HCT116 (cell line): ENCODE measurements at regions not wholly inside any gene's neighbourhood (a gene's known extent, or its start where the extent isn't known, plus 50 kb on each side); places are given as distances from the start of the nearest gene placed in this dataset.

Source experiments
- ATAC-seq: fragments of 200-7000 bp; cut with Tn5 transposase; 2 replicates; pipeline ENCODE4 v1.9.1; 2020; ENCODE audit warnings: mild to moderate bottlenecking, moderate library complexity
- BruUV-seq: library from RNA; stranded (reverse); fragments of 400-500 nt; replicated peaks from 2 replicates; lab custom pipeline; 2021; lab: Mats Ljungman, UMichigan
- CTCF ChIA-PET: fragments of 300-600 bp; sonication (Branson Sonifier 250); formaldehyde crosslinking; loops from one replicate; lab custom pipeline; 2021; ENCODE audit warnings: antibody characterized with exemption; lab: Charles Lee
- POLR2A ChIA-PET: fragments of 300-600, 350-600 bp; sonication (Branson Sonifier 250); formaldehyde crosslinking; loops from one replicate; lab custom pipeline; 2021; ENCODE audit warnings: antibody characterized with exemption; lab: Charles Lee
- RAD21 ChIA-PET, 2 experiments: fragments of 300-600 bp; sonication (Branson Sonifier 250); formaldehyde crosslinking; loops; one replicate each; lab custom pipeline; 2023; ENCODE audit warnings: low total read pairs in 2 of 2; ENCODE audit not compliant: uncharacterized antibody in 2 of 2, unreplicated experiment in 2 of 2, low non-redundant PET in 1 of 2; lab: Charles Lee
- DNase-seq: peaks from one replicate; pipeline ENCODE4 v3.0.0-alpha.2; 2010; ENCODE audit warnings: low read depth, low spot score
- H2AFZ ChIP-seq: fragments of 200-600 bp; shearing (Covaris generic), sonication (generic); 2 replicates; pipeline ENCODE4 v1.6.1; 2017; ENCODE audit warnings: low read depth, mixed run types, mixed read lengths, antibody characterized with exemption, low read length; ENCODE audit not compliant: poor library complexity, severe bottlenecking
- H3K27ac ChIP-seq: 2 replicates; pipeline ENCODE4 v1.5.1; 2012; ENCODE audit warnings: low read depth, low read length
- H3K27me3 ChIP-seq: fragments of 200-600 bp; sonication (generic); 2 replicates; pipeline ENCODE4 v1.6.1; 2016; ENCODE audit warnings: mixed run types, low read length, mixed read lengths; ENCODE audit not compliant: insufficient read depth
- H3K36me3 ChIP-seq, 2 experiments: fragments of 200-500 bp in 1 of 2; fragments of 200-600 bp in 1 of 2; sonication (Bioruptor generic) in 1 of 2; sonication (generic) in 1 of 2; 2 replicates each; pipeline versions ENCODE4 v1.5.1 to v1.6.1; 2014 to 2016; ENCODE audit warnings: low read length in 2 of 2, inconsistent platforms in 1 of 2, mixed read lengths in 1 of 2, mixed run types in 1 of 2; ENCODE audit not compliant: insufficient read depth in 2 of 2, control insufficient read depth in 1 of 2
- H3K4me1 ChIP-seq, 2 experiments: fragments of 200-600 bp in 1 of 2; sonication (generic) in 1 of 2; 2 replicates each; pipeline versions ENCODE4 v1.5.1 to v1.6.1; 2012 to 2017; ENCODE audit warnings: low read length in 2 of 2, inconsistent platforms in 1 of 2, mild to moderate bottlenecking in 1 of 2, mixed read lengths in 1 of 2, mixed run types in 1 of 2, moderate library complexity in 1 of 2; ENCODE audit not compliant: insufficient read depth in 2 of 2, control insufficient read depth in 1 of 2
- H3K4me2 ChIP-seq: fragments of 200-600 bp; sonication (generic); 2 replicates; pipeline ENCODE4 v1.6.1; 2017; ENCODE audit warnings: mixed run types, low read length, mixed read lengths
- H3K4me3 ChIP-seq, 2 experiments: fragments of 200-600 bp in 1 of 2; sonication (generic) in 1 of 2; replicated peaks in 1 of 2; 2 replicates each; pipeline ENCODE4 v1.5.1; 2011 to 2016; ENCODE audit warnings: low read length in 2 of 2, control low read depth in 1 of 2, low read depth in 1 of 2, mild to moderate bottlenecking in 1 of 2, mixed read lengths in 1 of 2, mixed run types in 1 of 2
- H3K79me2 ChIP-seq: fragments of 200-600 bp; sonication (generic); 2 replicates; pipeline ENCODE4 v1.6.1; 2017; ENCODE audit warnings: mild to moderate bottlenecking, mixed run types, low read length, moderate library complexity, mixed read lengths; ENCODE audit not compliant: insufficient read depth
- H3K9ac ChIP-seq: fragments of 200-600 bp; sonication (generic); 2 replicates; pipeline ENCODE4 v1.6.1; 2016; ENCODE audit warnings: low read length, mixed read lengths
- H3K9me2 ChIP-seq: fragments of 200-600 bp; sonication (generic), shearing (Covaris generic); 2 replicates; pipeline ENCODE4 v1.6.1; 2017; ENCODE audit warnings: mixed run types, mild to moderate bottlenecking, moderate library complexity; ENCODE audit not compliant: insufficient read depth
- H3K9me3 ChIP-seq, 2 experiments: fragments of 200-500 bp in 1 of 2; fragments of 200-600 bp in 1 of 2; sonication (Bioruptor generic) in 1 of 2; sonication (generic) in 1 of 2; 2 replicates each; pipeline ENCODE4 v1.6.1; 2014 to 2017; ENCODE audit warnings: low read length in 2 of 2, mixed read lengths in 2 of 2, inconsistent platforms in 1 of 2, low read depth in 1 of 2, mild to moderate bottlenecking in 1 of 2, mixed run types in 1 of 2, moderate library complexity in 1 of 2; ENCODE audit not compliant: control insufficient read depth in 1 of 2, insufficient read depth in 1 of 2
- H4K20me1 ChIP-seq: fragments of 200-600 bp; sonication (generic), shearing (Covaris generic); 2 replicates; pipeline ENCODE4 v1.6.1; 2017; ENCODE audit warnings: mixed run types, mild to moderate bottlenecking, moderate library complexity; ENCODE audit not compliant: insufficient read depth
- EGR1 ChIP-seq: IDR thresholded peaks from 2 replicates; pipeline ENCODE4 v1.6.1; 2012; ENCODE audit warnings: low read depth
- EZH2 ChIP-seq: fragments of 200-600 bp; sonication (generic); IDR thresholded peaks from 2 replicates; pipeline ENCODE4 v1.6.1; 2017; ENCODE audit warnings: antibody characterized with exemption, mixed run types
- EZH2phosphoT487 ChIP-seq: fragments of 200-600 bp; IDR thresholded peaks from 2 replicates; pipeline ENCODE4 v1.6.1; 2018; ENCODE audit warnings: antibody characterized with exemption, borderline replicate concordance
- RAD21 ChIP-seq: IDR thresholded peaks from 2 replicates; pipeline ENCODE4 v1.6.1; 2012; ENCODE audit warnings: low read depth, mild to moderate bottlenecking
- SIN3A ChIP-seq: IDR thresholded peaks from 2 replicates; pipeline ENCODE4 v1.6.1; 2012; ENCODE audit warnings: low read depth
- YY1 ChIP-seq: IDR thresholded peaks from 2 replicates; pipeline ENCODE4 v1.6.1; 2011; ENCODE audit warnings: low read length, low read depth, moderate library complexity, mild to moderate bottlenecking; ENCODE audit not compliant: insufficient replicate concordance; ENCODE audit errors: extremely low read depth
- ZNF274 ChIP-seq: fragments of 200-500 bp; sonication (Bioruptor generic); IDR thresholded peaks from 2 replicates; pipeline ENCODE4 v1.6.1; 2014; ENCODE audit warnings: mild to moderate bottlenecking, low read depth, low read length, inconsistent platforms
- intact Hi-C: fragments of 100-400 bp; cut with micrococcal nuclease; formaldehyde crosslinking; loops from 2 replicates; pipeline ENCODE4 v1.10.0; 2022
- TF ChIP-seq, protein P1 (sequence below): IDR thresholded peaks from 2 replicates; pipeline ENCODE4 v1.6.1; 2012
- TF ChIP-seq, protein P2 (sequence below): IDR thresholded peaks from 2 replicates; pipeline ENCODE4 v1.6.1; 2011; ENCODE audit warnings: mild to moderate bottlenecking, low read length, moderate library complexity; ENCODE audit not compliant: insufficient replicate concordance; ENCODE audit errors: extremely low read depth
- TF ChIP-seq, protein P3 (sequence below), 3 experiments: fragments of 200-600 bp in 1 of 3; sonication (generic) in 1 of 3; IDR thresholded peaks in 2 of 3; conservative IDR thresholded peaks in 1 of 3; 2 replicates each; pipeline ENCODE4 v1.5.1; 2012 to 2017; ENCODE audit warnings: low read depth in 2 of 3, low read length in 2 of 3, antibody characterized with exemption in 1 of 3, borderline replicate concordance in 1 of 3, control low read depth in 1 of 3, mild to moderate bottlenecking in 1 of 3, mixed read lengths in 1 of 3, mixed run types in 1 of 3, moderate library complexity in 1 of 3; ENCODE audit not compliant: insufficient read depth in 1 of 3
- TF ChIP-seq, protein P4 (sequence below): IDR thresholded peaks from 2 replicates; pipeline ENCODE4 v1.6.1; 2012

DNA sequence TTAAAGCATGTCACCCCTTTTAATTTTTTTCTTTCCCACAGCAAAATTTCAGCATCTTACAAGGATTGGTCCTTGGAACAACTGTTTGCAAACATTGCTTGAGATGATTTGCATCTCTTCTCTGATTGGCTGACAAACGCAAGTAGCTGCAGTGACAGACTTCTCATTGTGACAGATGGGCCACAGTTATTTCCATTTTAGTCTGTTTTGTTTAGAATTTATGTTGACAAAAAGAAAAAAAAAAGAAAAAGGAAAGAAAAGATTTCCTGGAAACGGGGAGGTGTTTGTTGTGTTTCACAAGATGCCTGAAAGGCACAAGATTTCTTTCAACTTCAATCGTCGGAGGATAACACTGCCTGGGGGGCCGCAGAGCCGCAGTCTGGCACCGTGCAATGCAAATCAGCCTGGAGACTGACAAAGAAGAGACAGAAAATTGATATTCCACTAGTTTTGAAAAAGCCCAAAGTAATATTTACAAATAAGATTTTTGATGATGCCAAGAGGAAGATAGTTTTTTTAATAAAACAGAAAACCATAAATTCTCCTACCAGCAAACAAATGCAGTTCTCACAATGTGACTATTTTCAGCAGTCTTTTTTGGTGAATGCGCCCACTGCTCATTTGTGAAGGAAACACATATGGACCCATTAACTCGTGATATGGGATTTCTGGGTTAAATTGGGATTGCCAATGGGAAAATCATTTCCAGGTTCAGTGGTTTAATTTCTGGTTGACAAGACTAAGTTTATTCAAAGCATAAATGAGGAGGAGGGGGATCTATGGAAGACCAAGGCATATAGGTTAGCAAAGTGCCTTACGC, 296.2 kb upstream of the SMIM21 start:
- CTCF ChIA-PET: no interaction called here
- Histone ChIP-seq H3K4me2 (no peak overlapping the region), H3K27me3 (no peaks in the 10 kb centered on the region), H3K9me2 (no peaks in the 10 kb centered on the region), H4K20me1 (no peaks in the 10 kb centered on the region), H3K79me2 (no peaks in the 10 kb centered on the region)
- TF ChIP-seq RAD21 (no peak), EGR1 (no peak), SIN3A (no peak), ZNF274 (no peak), EZH2phosphoT487 (no peak), YY1 (no peak), EZH2 (no peak)
- TF ChIP-seq, protein P1, sequence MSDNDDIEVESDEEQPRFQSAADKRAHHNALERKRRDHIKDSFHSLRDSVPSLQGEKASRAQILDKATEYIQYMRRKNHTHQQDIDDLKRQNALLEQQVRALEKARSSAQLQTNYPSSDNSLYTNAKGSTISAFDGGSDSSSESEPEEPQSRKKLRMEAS: no peak
- TF ChIP-seq, protein P2, sequence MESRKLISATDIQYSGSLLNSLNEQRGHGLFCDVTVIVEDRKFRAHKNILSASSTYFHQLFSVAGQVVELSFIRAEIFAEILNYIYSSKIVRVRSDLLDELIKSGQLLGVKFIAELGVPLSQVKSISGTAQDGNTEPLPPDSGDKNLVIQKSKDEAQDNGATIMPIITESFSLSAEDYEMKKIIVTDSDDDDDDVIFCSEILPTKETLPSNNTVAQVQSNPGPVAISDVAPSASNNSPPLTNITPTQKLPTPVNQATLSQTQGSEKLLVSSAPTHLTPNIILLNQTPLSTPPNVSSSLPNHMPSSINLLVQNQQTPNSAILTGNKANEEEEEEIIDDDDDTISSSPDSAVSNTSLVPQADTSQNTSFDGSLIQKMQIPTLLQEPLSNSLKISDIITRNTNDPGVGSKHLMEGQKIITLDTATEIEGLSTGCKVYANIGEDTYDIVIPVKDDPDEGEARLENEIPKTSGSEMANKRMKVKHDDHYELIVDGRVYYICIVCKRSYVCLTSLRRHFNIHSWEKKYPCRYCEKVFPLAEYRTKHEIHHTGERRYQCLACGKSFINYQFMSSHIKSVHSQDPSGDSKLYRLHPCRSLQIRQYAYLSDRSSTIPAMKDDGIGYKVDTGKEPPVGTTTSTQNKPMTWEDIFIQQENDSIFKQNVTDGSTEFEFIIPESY: no peak
- TF ChIP-seq, protein P3, sequence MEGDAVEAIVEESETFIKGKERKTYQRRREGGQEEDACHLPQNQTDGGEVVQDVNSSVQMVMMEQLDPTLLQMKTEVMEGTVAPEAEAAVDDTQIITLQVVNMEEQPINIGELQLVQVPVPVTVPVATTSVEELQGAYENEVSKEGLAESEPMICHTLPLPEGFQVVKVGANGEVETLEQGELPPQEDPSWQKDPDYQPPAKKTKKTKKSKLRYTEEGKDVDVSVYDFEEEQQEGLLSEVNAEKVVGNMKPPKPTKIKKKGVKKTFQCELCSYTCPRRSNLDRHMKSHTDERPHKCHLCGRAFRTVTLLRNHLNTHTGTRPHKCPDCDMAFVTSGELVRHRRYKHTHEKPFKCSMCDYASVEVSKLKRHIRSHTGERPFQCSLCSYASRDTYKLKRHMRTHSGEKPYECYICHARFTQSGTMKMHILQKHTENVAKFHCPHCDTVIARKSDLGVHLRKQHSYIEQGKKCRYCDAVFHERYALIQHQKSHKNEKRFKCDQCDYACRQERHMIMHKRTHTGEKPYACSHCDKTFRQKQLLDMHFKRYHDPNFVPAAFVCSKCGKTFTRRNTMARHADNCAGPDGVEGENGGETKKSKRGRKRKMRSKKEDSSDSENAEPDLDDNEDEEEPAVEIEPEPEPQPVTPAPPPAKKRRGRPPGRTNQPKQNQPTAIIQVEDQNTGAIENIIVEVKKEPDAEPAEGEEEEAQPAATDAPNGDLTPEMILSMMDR (IDR thresholded peaks at IDR 0.05 in 2 of 3, conservative IDR thresholded peaks at IDR 0.05 in 1 of 3; ENCODE audit: borderline replicate concordance in 1 of 3, insufficient read depth in 1 of 3, low read depth in 2 of 3, low read length in 2 of 3): no peak
- TF ChIP-seq, protein P4, sequence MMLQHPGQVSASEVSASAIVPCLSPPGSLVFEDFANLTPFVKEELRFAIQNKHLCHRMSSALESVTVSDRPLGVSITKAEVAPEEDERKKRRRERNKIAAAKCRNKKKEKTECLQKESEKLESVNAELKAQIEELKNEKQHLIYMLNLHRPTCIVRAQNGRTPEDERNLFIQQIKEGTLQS: no peak
- TF ChIP-seq, all 23 proteins: peak for 0
- no peak overlapping the region for H2AFZ ChIP-seq
- ChIA-PET RAD21 (no interaction called here), POLR2A (no interaction called here)
- H3K9ac ChIP-seq: no peak overlapping the region
- ATAC-seq (no peak), DNase-seq (no peak)
- no peak overlapping the region for H3K4me3 ChIP-seq
- H3K36me3 ChIP-seq: no peaks in the 10 kb centered on the region
- no peaks in the 10 kb centered on the region for H3K4me1 ChIP-seq
- no TSS peak for BruUV-seq
- no peak overlapping the region for H3K27ac ChIP-seq
- H3K9me3 ChIP-seq: no peaks in the 10 kb centered on the region
- intact Hi-C loops: loop anchor here (10.0 kb wide), 1 partner anchor 1099 kb away; no protein-coding TSS in a partner anchor
